Activated B cell treated with CpG ODN at 0.5 μM for 24 hours (primary cell): ENCODE measurements at regions not wholly inside any gene's neighbourhood (a gene's known extent, or its start where the extent isn't known, plus 50 kb on each side); places are given as distances from the start of the nearest gene placed in this dataset.
"Not testable (repeated sequence)": the region's sequence is repeated elsewhere in the genome, so short reads cannot be mapped to it uniquely, and the experiment has no call there.

Experiments used
- ATAC-seq: fragments of 200-7000 bp; cut with Tn5 transposase; one replicate; pipeline ENCODE4 v1.10.0; 2021; ENCODE audit warnings: low read depth, mild to moderate bottlenecking, moderate library complexity
- CTCF ChIA-PET: fragments of 350-600 bp; sonication (Branson Sonifier 250); formaldehyde crosslinking; loops from one replicate; lab custom pipeline; 2021; ENCODE audit warnings: antibody characterized with exemption; lab: Charles Lee
- POLR2A ChIA-PET: fragments of 350-600 bp; sonication (Branson Sonifier 250); formaldehyde crosslinking; loops from one replicate; lab custom pipeline; 2021; ENCODE audit warnings: antibody characterized with exemption; lab: Charles Lee
- DNase-seq: peaks from one replicate; pipeline ENCODE4 v3.0.0; 2022
- H3K27ac Mint-ChIP-seq: one replicate; pipeline ENCODE4 v1.8.0; 2020; ENCODE audit warnings: mixed read lengths
- H3K27me3 Mint-ChIP-seq: one replicate; pipeline ENCODE4 v1.8.0; 2021; ENCODE audit warnings: mixed read lengths
- H3K36me3 Mint-ChIP-seq: one replicate; pipeline ENCODE4 v1.8.0; 2021; ENCODE audit warnings: low read depth, mixed read lengths
- H3K4me1 Mint-ChIP-seq: one replicate; pipeline ENCODE4 v1.8.0; 2021; ENCODE audit warnings: mixed read lengths
- H3K4me3 Mint-ChIP-seq: one replicate; pipeline ENCODE4 v1.8.0; 2020; ENCODE audit warnings: mild to moderate bottlenecking, mixed read lengths
- H3K9me3 Mint-ChIP-seq: one replicate; pipeline ENCODE4 v1.8.0; 2020; ENCODE audit warnings: mixed read lengths
- CTCF ChIP-seq: fragments of 200-600 bp; IDR thresholded peaks from one replicate; pipeline ENCODE4 v1.8.0; 2022; ENCODE audit warnings: antibody characterized with exemption, mild to moderate bottlenecking
- intact Hi-C: fragments of 100-400 bp; cut with micrococcal nuclease; formaldehyde crosslinking; loops from one replicate; pipeline ENCODE4 v1.15.1; 2024

- ChIA-PET CTCF (no interaction called here), POLR2A (no interaction called here)
- no peaks in the 10 kb centered on the region for H3K36me3 Mint-ChIP-seq
- DNase-seq (no peak), ATAC-seq (no peak)
- TF ChIP-seq CTCF, result no peak
- intact Hi-C loops, result no loop called here
- H3K27ac Mint-ChIP-seq, result no peak overlapping the region
- no peaks in the 10 kb centered on the region for H3K27me3 Mint-ChIP-seq
- no peaks in the 10 kb centered on the region for H3K9me3 Mint-ChIP-seq
- H3K4me1 Mint-ChIP-seq, result no peaks in the 10 kb centered on the region
- no peak overlapping the region for H3K4me3 Mint-ChIP-seq
Measured at GRCh38 chr5:174922955-174923354, 198.6 kb downstream of the MSX2 start.

DNA sequence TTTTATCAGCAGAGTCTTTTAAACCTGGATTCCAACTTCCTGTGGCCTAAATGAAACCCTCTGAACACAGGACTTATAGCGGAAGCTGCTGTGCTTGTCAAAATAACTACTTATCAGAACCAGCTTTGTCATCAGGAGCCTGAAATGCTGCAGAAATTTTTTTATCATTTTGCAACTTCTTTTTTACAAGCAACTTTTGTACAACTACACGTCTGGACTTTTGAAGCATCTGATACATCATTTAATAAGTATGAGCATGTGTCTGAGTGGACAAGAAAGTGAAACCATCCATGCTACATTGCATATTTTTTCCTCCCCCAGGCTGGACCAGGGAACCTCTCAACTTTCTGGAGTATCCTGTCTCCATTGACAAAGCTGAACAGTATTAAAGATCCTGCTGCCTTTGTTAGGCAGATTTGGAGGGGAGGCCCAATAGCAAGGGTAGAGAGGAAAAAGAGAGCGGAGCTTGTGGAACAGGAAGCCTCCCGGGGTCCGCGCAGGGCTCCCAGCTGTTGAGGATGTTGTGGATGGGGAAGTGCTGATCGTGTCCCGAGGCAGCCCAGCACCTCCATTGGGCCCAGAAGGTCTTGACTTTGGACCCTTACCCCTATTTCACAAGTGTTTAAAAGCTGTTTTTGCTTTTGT lies 196.6 kb downstream of the MSX2 start:
- TF ChIP-seq CTCF, result no peak
- H3K36me3 Mint-ChIP-seq, result no peaks in the 10 kb centered on the region
- CTCF ChIA-PET, result no interaction called here
- DNase-seq (no peak), ATAC-seq (no peak)
- H3K27ac Mint-ChIP-seq, result no peak overlapping the region
- no peaks in the 10 kb centered on the region for H3K9me3 Mint-ChIP-seq
- H3K4me1 Mint-ChIP-seq, result no peaks in the 10 kb centered on the region
- intact Hi-C loops, result no loop called here
- no peak overlapping the region for H3K4me3 Mint-ChIP-seq
- no peaks in the 10 kb centered on the region for H3K27me3 Mint-ChIP-seq
- POLR2A ChIA-PET, result no interaction called here

- peaks cover under 1% of the 10 kb centered on the region for H3K27me3 Mint-ChIP-seq
- no peaks in the 10 kb centered on the region for H3K4me1 Mint-ChIP-seq
- intact Hi-C loops, result no loop called here
- H3K9me3 Mint-ChIP-seq, result no peaks in the 10 kb centered on the region
- ATAC-seq (no peak), DNase-seq (no peak)
- H3K4me3 Mint-ChIP-seq, result no peak overlapping the region
- no peak for TF ChIP-seq CTCF
- no peaks in the 10 kb centered on the region for H3K36me3 Mint-ChIP-seq
- POLR2A ChIA-PET, result no interaction called here
- CTCF ChIA-PET, result no interaction called here
- no peak overlapping the region for H3K27ac Mint-ChIP-seq
Measured at GRCh38 chr5:174919351-174919750, 195.0 kb downstream of the MSX2 start.

DNA sequence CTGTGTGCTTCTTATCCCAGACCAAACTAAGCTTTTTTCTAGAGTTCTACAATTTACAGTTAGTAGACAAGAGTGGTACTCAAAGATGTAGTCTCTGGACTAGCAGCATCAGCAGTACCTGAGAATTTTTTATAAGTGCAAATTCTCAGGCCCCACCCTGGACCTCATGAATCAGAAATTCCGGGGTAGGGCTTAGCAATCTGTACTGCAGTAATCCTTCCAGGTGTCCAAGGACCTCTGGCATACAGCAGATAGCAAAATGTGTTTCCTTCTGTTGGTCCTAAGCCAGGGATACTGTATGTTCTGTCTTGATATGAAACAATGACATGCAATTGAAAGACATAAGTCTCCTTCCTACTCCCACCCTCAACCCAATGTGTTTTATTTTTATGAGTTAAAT lies 194.3 kb downstream of the MSX2 start:
- H3K4me1 Mint-ChIP-seq, result no peaks in the 10 kb centered on the region
- no peak for TF ChIP-seq CTCF
- H3K27ac Mint-ChIP-seq, result no peak overlapping the region
- H3K4me3 Mint-ChIP-seq, result no peak overlapping the region
- ATAC-seq (no peak), DNase-seq (no peak)
- no peaks in the 10 kb centered on the region for H3K36me3 Mint-ChIP-seq
- ChIA-PET CTCF (no interaction called here), POLR2A (no interaction called here)
- H3K27me3 Mint-ChIP-seq, result peaks cover 3% of the 10 kb centered on the region
- intact Hi-C loops, result no loop called here
- no peaks in the 10 kb centered on the region for H3K9me3 Mint-ChIP-seq

GRCh38 chr5:174917976-174918554 lies 193.7 kb downstream of the MSX2 start:
- ChIA-PET CTCF (no interaction called here), POLR2A (no interaction called here)
- H3K9me3 Mint-ChIP-seq, result no peaks in the 10 kb centered on the region
- peaks cover 3% of the 10 kb centered on the region for H3K27me3 Mint-ChIP-seq
- DNase-seq, result no peak
- H3K27ac Mint-ChIP-seq, result no peak overlapping the region
- H3K4me3 Mint-ChIP-seq, result no peak overlapping the region
- no peak for ATAC-seq
- no peak for TF ChIP-seq CTCF
- intact Hi-C loops, result no loop called here
- no peaks in the 10 kb centered on the region for H3K4me1 Mint-ChIP-seq
- no peaks in the 10 kb centered on the region for H3K36me3 Mint-ChIP-seq

- intact Hi-C loops, H3K27ac Mint-ChIP-seq, H3K4me1 Mint-ChIP-seq, H3K9me3 Mint-ChIP-seq, ATAC-seq, H3K27me3 Mint-ChIP-seq, POLR2A ChIA-PET, DNase-seq, H3K36me3 Mint-ChIP-seq, CTCF ChIA-PET, H3K4me3 Mint-ChIP-seq: not testable (repeated sequence)
Measured at GRCh38 chr5:174917435-174917834, 193.1 kb downstream of the MSX2 start.

GRCh38 chr5:174916924-174917323 lies 192.5 kb downstream of the MSX2 start:
- intact Hi-C loops, H3K4me1 Mint-ChIP-seq, CTCF ChIA-PET, ATAC-seq, H3K9me3 Mint-ChIP-seq, H3K27ac Mint-ChIP-seq, H3K27me3 Mint-ChIP-seq, DNase-seq, POLR2A ChIA-PET, H3K4me3 Mint-ChIP-seq, H3K36me3 Mint-ChIP-seq: not testable (repeated sequence)
